ENCODE measurements at regions not wholly inside any gene's neighbourhood (a gene's known extent, or its start where the extent isn't known, plus 50 kb on each side); places are given as distances from the start of the nearest gene placed in this dataset.

- Histone ChIP-seq H2AFZ (ENCODE audit: low read length, unreplicated experiment) (no peak overlapping the region), H3K79me2 (ENCODE audit: control insufficient read depth, insufficient read depth, low read length, unreplicated experiment) (no peaks in the 10 kb centered on the region), H3K27me3 (ENCODE audit: insufficient read depth, low read length) (peaks cover 8% of the 10 kb centered on the region; the same call in 1 of the 2 replicates), H3K27ac (ENCODE audit: low read depth, low read length) (no peak overlapping the region), H3K36me3 (ENCODE audit: insufficient read depth, low read length) (no peaks in the 10 kb centered on the region), H3K4me3 (ENCODE audit: low read depth, low read length) (no peak overlapping the region), H3K4me1 (ENCODE audit: control insufficient read depth, insufficient read depth, low read length, unreplicated experiment) (no peaks in the 10 kb centered on the region)
These were observed 54.9 kb upstream of the ZBTB18 start for GRCh38 chr1:243996223-243996622.

DNA sequence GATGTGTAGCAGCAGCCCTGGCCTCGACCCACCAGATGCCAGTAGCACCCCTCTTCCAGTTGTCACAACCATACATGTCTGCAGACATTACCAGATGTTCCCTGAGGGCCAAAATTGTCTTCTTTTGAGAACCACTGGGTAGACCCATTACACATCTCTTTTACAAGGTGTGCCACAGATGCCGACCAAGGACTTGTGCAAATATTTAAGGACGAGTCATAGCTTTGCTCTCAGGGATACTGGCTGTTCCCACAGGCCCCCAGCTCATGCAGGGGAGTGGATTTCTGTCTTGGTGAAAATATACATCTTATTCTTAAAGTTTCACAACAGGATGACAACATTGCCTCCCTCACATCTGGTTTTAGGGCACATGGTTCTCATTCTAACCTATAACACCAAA, 59.4 kb upstream of the ZBTB18 start:
- H3K4me3 ChIP-seq (ENCODE audit: low read depth, low read length), result no peak overlapping the region
- H3K36me3 ChIP-seq (ENCODE audit: insufficient read depth, low read length), result no peaks in the 10 kb centered on the region
- H3K27ac ChIP-seq (ENCODE audit: low read depth, low read length), result no peak overlapping the region

DNA sequence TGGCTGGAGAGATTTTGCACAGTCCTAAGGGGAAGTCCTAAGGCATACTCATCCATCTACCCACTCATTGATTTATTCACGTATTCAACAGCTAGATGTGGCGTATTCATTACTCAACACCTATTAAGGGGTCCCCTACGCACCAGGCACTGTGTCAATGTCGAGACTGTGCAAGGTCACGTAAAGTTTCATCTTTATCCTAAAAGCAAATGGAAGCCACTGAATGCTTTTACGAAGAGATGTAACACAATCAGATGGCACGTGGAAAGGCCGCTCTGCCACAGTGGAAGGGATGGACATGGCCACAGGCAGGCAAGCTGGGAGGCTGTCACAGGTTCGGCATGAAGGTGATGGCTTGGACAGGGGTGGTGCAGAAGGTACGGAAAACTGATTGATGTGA, 66.3 kb upstream of the ZBTB18 start:
- peaks cover 21% of the 10 kb centered on the region; the same call in 1 of the 2 replicates for H3K27me3 ChIP-seq (ENCODE audit: insufficient read depth, low read length)
- no peak overlapping the region for H3K4me3 ChIP-seq (ENCODE audit: low read depth, low read length)
- no peaks in the 10 kb centered on the region for H3K4me1 ChIP-seq (ENCODE audit: control insufficient read depth, insufficient read depth, low read length, unreplicated experiment)
- no peaks in the 10 kb centered on the region for H3K79me2 ChIP-seq (ENCODE audit: control insufficient read depth, insufficient read depth, low read length, unreplicated experiment)
- no peaks in the 10 kb centered on the region for H3K36me3 ChIP-seq (ENCODE audit: insufficient read depth, low read length)
- no peak overlapping the region for H3K27ac ChIP-seq (ENCODE audit: low read depth, low read length)
- no peak overlapping the region for H2AFZ ChIP-seq (ENCODE audit: low read length, unreplicated experiment)

More for the DNA sequence above, 59.4 kb upstream of the ZBTB18 start:
- Histone ChIP-seq H2AFZ (ENCODE audit: low read length, unreplicated experiment) (no peak overlapping the region), H3K4me1 (ENCODE audit: control insufficient read depth, insufficient read depth, low read length, unreplicated experiment) (no peaks in the 10 kb centered on the region), H3K79me2 (ENCODE audit: control insufficient read depth, insufficient read depth, low read length, unreplicated experiment) (no peaks in the 10 kb centered on the region), H3K27me3 (ENCODE audit: insufficient read depth, low read length) (peaks cover 7% of the 10 kb centered on the region; the same call in 1 of the 2 replicates)

DNA sequence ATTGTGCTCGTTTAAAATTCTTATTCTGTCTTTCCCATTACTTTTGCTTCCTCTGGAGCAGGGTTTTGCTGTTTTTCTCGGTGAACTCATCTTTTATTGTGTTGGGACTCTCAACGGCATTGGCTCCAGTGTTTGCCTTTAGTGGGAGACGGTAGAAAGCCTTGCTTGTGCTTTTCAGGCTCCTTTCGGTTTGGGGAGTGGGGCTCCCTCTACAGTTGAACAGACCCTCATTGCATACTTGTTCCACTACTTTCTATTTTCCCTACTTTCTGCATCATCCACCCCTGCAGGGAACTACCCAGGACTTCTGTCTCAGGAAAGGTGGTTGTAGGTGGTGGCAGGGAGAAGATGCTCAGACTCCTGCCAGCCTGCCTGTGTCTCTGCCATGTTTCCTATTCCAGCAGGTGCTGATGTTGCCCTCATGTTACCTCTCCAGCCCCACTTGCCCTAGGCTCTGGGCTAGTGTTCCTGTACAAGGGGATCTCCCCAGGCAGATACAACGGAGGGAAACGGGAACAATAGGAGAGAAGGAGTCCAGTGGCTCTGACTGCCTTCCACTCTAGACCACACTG, 68.5 kb upstream of the ZBTB18 start:
- Histone ChIP-seq H3K27me3 (ENCODE audit: insufficient read depth, low read length) (peaks cover 21% of the 10 kb centered on the region; the same call in 1 of the 2 replicates), H3K79me2 (ENCODE audit: control insufficient read depth, insufficient read depth, low read length, unreplicated experiment) (no peaks in the 10 kb centered on the region), H3K4me3 (ENCODE audit: low read depth, low read length) (no peak overlapping the region), H2AFZ (ENCODE audit: low read length, unreplicated experiment) (no peak overlapping the region), H3K36me3 (ENCODE audit: insufficient read depth, low read length) (no peaks in the 10 kb centered on the region), H3K4me1 (ENCODE audit: control insufficient read depth, insufficient read depth, low read length, unreplicated experiment) (no peaks in the 10 kb centered on the region), H3K27ac (ENCODE audit: low read depth, low read length) (no peak overlapping the region)

- Histone ChIP-seq H3K27me3 (ENCODE audit: insufficient read depth, low read length) (0 out of 2 replicates have a peak, but pooled peaks cover 3% of the 10 kb centered on the region), H3K79me2 (ENCODE audit: control insufficient read depth, insufficient read depth, low read length, unreplicated experiment) (no peaks in the 10 kb centered on the region), H3K27ac (ENCODE audit: low read depth, low read length) (no peak overlapping the region), H3K4me3 (ENCODE audit: low read depth, low read length) (no peak overlapping the region), H2AFZ (ENCODE audit: low read length, unreplicated experiment) (no peak overlapping the region), H3K36me3 (ENCODE audit: insufficient read depth, low read length) (no peaks in the 10 kb centered on the region), H3K4me1 (ENCODE audit: control insufficient read depth, insufficient read depth, low read length, unreplicated experiment) (peaks cover 8% of the 10 kb centered on the region)
These were observed 70.6 kb upstream of the ZBTB18 start for GRCh38 chr1:243980471-243980870.

DNA sequence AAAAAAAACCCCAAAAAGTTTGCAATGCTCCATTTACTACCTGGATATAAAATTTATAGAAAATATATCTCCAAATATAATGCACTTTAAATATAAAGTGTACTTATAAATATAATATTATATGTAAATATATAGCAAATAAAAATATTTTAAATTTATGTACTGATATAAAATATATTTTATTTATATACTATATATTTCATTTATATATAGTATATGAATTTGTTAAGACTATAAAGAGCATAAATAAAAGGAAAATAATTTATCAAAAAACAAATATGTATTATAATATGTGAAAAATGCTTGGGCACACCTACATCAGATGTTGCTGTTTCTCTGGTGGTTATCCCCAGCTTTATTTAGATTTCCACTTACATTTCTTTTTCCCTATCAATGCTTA, 71.0 kb upstream of the ZBTB18 start:
- H3K27ac ChIP-seq (ENCODE audit: low read depth, low read length), result no peak overlapping the region
- H3K27me3 ChIP-seq (ENCODE audit: insufficient read depth, low read length), result 0 out of 2 replicates have a peak, but pooled peaks cover 3% of the 10 kb centered on the region
- no peaks in the 10 kb centered on the region for H3K36me3 ChIP-seq (ENCODE audit: insufficient read depth, low read length)
- no peak overlapping the region for H2AFZ ChIP-seq (ENCODE audit: low read length, unreplicated experiment)
- no peaks in the 10 kb centered on the region for H3K79me2 ChIP-seq (ENCODE audit: control insufficient read depth, insufficient read depth, low read length, unreplicated experiment)
- H3K4me1 ChIP-seq (ENCODE audit: control insufficient read depth, insufficient read depth, low read length, unreplicated experiment), result peaks cover 8% of the 10 kb centered on the region
- H3K4me3 ChIP-seq (ENCODE audit: low read depth, low read length), result no peak overlapping the region

GRCh38 chr1:243979396-243979795, 71.7 kb upstream of the ZBTB18 start:
- Histone ChIP-seq H3K4me1 (ENCODE audit: control insufficient read depth, insufficient read depth, low read length, unreplicated experiment) (peaks cover 8% of the 10 kb centered on the region), H3K27me3 (ENCODE audit: insufficient read depth, low read length) (0 out of 2 replicates have a peak, but pooled peaks cover 3% of the 10 kb centered on the region), H2AFZ (ENCODE audit: low read length, unreplicated experiment) (no peak overlapping the region), H3K79me2 (ENCODE audit: control insufficient read depth, insufficient read depth, low read length, unreplicated experiment) (no peaks in the 10 kb centered on the region), H3K36me3 (ENCODE audit: insufficient read depth, low read length) (no peaks in the 10 kb centered on the region), H3K27ac (ENCODE audit: low read depth, low read length) (no peak overlapping the region), H3K4me3 (ENCODE audit: low read depth, low read length) (no peak overlapping the region)

DNA sequence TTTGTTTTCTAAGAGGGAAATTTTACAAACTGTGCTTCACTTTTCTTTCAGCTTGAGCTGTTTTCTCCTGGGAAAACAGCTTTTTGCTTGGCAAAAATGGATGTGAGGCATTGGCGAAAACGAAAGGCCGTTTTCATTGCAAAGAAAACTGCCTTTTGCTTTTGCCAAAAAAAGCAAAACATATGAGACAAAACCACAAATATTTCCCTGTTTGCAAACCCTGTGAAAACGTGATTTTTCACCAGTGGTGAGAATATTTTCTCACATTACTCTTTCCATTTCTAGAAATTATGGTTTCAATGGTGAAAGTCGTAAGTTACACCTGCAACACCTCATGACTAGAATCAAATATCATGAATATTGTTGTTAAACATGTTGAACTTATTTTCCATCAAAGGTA, 74.0 kb upstream of the ZBTB18 start:
- Histone ChIP-seq H3K4me3 (ENCODE audit: low read depth, low read length) (no peak overlapping the region), H2AFZ (ENCODE audit: low read length, unreplicated experiment) (no peak overlapping the region), H3K79me2 (ENCODE audit: control insufficient read depth, insufficient read depth, low read length, unreplicated experiment) (no peaks in the 10 kb centered on the region), H3K27me3 (ENCODE audit: insufficient read depth, low read length) (0 out of 2 replicates have a peak, but pooled peaks cover 3% of the 10 kb centered on the region), H3K36me3 (ENCODE audit: insufficient read depth, low read length) (no peaks in the 10 kb centered on the region), H3K27ac (ENCODE audit: low read depth, low read length) (no peak overlapping the region), H3K4me1 (ENCODE audit: control insufficient read depth, insufficient read depth, low read length, unreplicated experiment) (peaks cover 8% of the 10 kb centered on the region)

DNA sequence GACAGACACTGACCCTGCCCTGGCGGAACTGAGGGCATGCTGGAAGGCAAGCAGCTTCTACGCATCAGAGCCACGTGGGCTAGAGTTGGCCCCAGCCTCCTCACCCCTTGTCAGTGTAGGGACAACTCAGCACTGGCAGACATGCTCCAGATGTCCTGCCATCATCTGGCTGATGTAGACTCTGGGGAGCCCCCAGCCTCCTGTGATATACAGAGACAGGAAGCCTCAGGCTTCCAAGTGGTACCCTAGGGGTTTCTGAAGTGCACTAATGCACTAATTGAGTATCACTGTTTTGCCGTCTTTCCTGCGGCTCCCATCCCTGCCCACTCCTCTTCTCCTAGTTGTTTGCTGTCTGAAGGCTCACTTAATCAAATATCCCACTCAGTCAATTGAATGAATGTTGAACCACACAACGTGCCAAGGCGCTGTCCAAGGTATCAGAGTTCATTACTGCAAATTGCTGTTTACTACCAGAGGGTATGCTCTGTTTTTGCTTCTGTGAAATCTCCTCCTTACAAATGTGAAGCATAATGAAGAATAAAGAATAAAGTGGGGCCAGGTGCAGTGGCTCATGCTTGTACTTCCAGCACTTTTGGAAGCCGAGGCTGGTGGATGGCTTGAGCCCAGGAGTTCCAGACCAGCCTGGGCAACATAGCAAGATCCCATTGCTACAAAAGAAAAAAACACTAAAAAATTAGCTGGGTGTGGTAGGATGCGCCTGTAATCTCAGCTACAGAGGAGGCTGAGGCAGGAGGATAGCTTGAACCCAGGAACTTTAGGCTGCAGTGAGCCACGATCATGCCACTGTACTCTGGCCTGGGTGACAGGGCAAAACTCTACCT, 76.4 kb upstream of the ZBTB18 start:
- peaks cover 8% of the 10 kb centered on the region for H3K4me1 ChIP-seq (ENCODE audit: control insufficient read depth, insufficient read depth, low read length, unreplicated experiment)
- no peaks in the 10 kb centered on the region for H3K79me2 ChIP-seq (ENCODE audit: control insufficient read depth, insufficient read depth, low read length, unreplicated experiment)
- no peaks in the 10 kb centered on the region for H3K27me3 ChIP-seq (ENCODE audit: insufficient read depth, low read length)
- H3K4me3 ChIP-seq (ENCODE audit: low read depth, low read length), result no peak overlapping the region
- no peak overlapping the region for H2AFZ ChIP-seq (ENCODE audit: low read length, unreplicated experiment)
- H3K27ac ChIP-seq (ENCODE audit: low read depth, low read length), result no peak overlapping the region
- no peaks in the 10 kb centered on the region for H3K36me3 ChIP-seq (ENCODE audit: insufficient read depth, low read length)

GRCh38 chr1:243973169-243973568, 77.9 kb upstream of the ZBTB18 start:
- no peak overlapping the region for H3K27ac ChIP-seq (ENCODE audit: low read depth, low read length)
- H2AFZ ChIP-seq (ENCODE audit: low read length, unreplicated experiment), result no peak overlapping the region
- no peaks in the 10 kb centered on the region for H3K27me3 ChIP-seq (ENCODE audit: insufficient read depth, low read length)
- no peaks in the 10 kb centered on the region for H3K79me2 ChIP-seq (ENCODE audit: control insufficient read depth, insufficient read depth, low read length, unreplicated experiment)
- H3K4me1 ChIP-seq (ENCODE audit: control insufficient read depth, insufficient read depth, low read length, unreplicated experiment), result peaks cover 14% of the 10 kb centered on the region
- H3K4me3 ChIP-seq (ENCODE audit: low read depth, low read length), result no peak overlapping the region
- H3K36me3 ChIP-seq (ENCODE audit: insufficient read depth, low read length), result no peaks in the 10 kb centered on the region

- H2AFZ ChIP-seq (ENCODE audit: low read length, unreplicated experiment), result no peak overlapping the region
- no peak overlapping the region for H3K27ac ChIP-seq (ENCODE audit: low read depth, low read length)
- H3K27me3 ChIP-seq (ENCODE audit: insufficient read depth, low read length), result no peaks in the 10 kb centered on the region
- H3K4me1 ChIP-seq (ENCODE audit: control insufficient read depth, insufficient read depth, low read length, unreplicated experiment), result peaks cover 9% of the 10 kb centered on the region
- H3K36me3 ChIP-seq (ENCODE audit: insufficient read depth, low read length), result no peaks in the 10 kb centered on the region
- no peak overlapping the region for H3K4me3 ChIP-seq (ENCODE audit: low read depth, low read length)
- no peaks in the 10 kb centered on the region for H3K79me2 ChIP-seq (ENCODE audit: control insufficient read depth, insufficient read depth, low read length, unreplicated experiment)
These were observed 81.0 kb upstream of the ZBTB18 start for GRCh38 chr1:243970077-243970476.
